Vagina (tissue), 2 donors: ENCODE measurements at regions not wholly inside any gene's neighbourhood (a gene's known extent, or its start where the extent isn't known, plus 50 kb on each side); places are given as distances from the start of the nearest gene placed in this dataset.

ENCODE experiments used
- DNase-seq, 2 donors: peaks; one replicate each; pipeline ENCODE4 v3.0.0-alpha.2; 2017; ENCODE audit errors: extremely low spot score in 2 of 2
- H3K27ac ChIP-seq: fragments of 200-600 bp; sonication (generic); one replicate; pipeline ENCODE4 v1.5.1; 2019
- H3K27me3 ChIP-seq: fragments of 200-600 bp; sonication (generic); one replicate; pipeline ENCODE4 v1.5.1; 2019
- H3K36me3 ChIP-seq, 2 donors: fragments of 200-600 bp; sonication (generic); one replicate each; pipeline ENCODE4 v1.5.1; 2017 to 2019
- H3K4me1 ChIP-seq: fragments of 200-600 bp; sonication (generic); one replicate; pipeline ENCODE4 v1.5.1; 2019
- H3K4me3 ChIP-seq, 2 donors: fragments of 200-600 bp; sonication (generic); 1 replicate in 1 of 2; 2 replicates in 1 of 2; pipeline ENCODE4 v1.5.1; 2016 to 2019
- H3K9me3 ChIP-seq: fragments of 200-600 bp; sonication (generic); one replicate; pipeline ENCODE4 v1.5.1; 2019
- CTCF ChIP-seq, 3 experiments: fragments of 450-650 bp in 2 of 3; fragments of 200-600 bp in 1 of 3; sonication (generic) in 1 of 3; IDR thresholded peaks; one replicate each; pipeline ENCODE4 v1.5.1; 2017 to 2019; ENCODE audit warnings: antibody characterized with exemption in 3 of 3, mild to moderate bottlenecking in 2 of 3, moderate library complexity in 2 of 3
- POLR2A ChIP-seq, 2 donors: fragments of 450-650 bp; IDR thresholded peaks; one replicate each; pipeline ENCODE4 v1.6.1; 2017; ENCODE audit warnings: antibody characterized with exemption in 2 of 2, mild to moderate bottlenecking in 2 of 2, moderate library complexity in 2 of 2
- POLR2AphosphoS5 ChIP-seq, 2 donors: sonication (generic); formaldehyde crosslinking; IDR thresholded peaks; one replicate each; pipeline ENCODE4 v1.9.0; 2017; ENCODE audit warnings: antibody characterized with exemption in 2 of 2, mild to moderate bottlenecking in 2 of 2, low read depth in 1 of 2; ENCODE audit not compliant: insufficient read depth in 1 of 2
- intact Hi-C: fragments of 100-400 bp; cut with DNase I; formaldehyde crosslinking; loops from one replicate; pipeline ENCODE4 v1.15.1; 2023

- Histone ChIP-seq H3K27me3 (no peaks in the 10 kb centered on the region), H3K36me3 (no peaks in the 10 kb centered on the region), H3K9me3 (no peaks in the 10 kb centered on the region), H3K4me1 (no peaks in the 10 kb centered on the region), H3K27ac (no peak overlapping the region), H3K4me3 (no peak overlapping the region)
- intact Hi-C loops, result no loop called here
- DNase-seq, result no peak
- TF ChIP-seq CTCF (IDR thresholded peaks at IDR 0.05), result no peak
- TF ChIP-seq POLR2A (IDR thresholded peaks at IDR 0.05), result no peak
- TF ChIP-seq POLR2AphosphoS5 (IDR thresholded peaks at IDR 0.05; ENCODE audit: insufficient read depth in 1 of 2, low read depth in 1 of 2), result no peak
These were observed 544.6 kb upstream of the NECTIN3 start for GRCh38 chr3:110526777-110527727.

GRCh38 chr3:110528305-110529121, 543.1 kb upstream of the NECTIN3 start:
- TF ChIP-seq POLR2A (IDR thresholded peaks at IDR 0.05) (no peak), POLR2AphosphoS5 (IDR thresholded peaks at IDR 0.05; ENCODE audit: insufficient read depth in 1 of 2, low read depth in 1 of 2) (no peak), CTCF (IDR thresholded peaks at IDR 0.05) (no peak)
- Histone ChIP-seq H3K27ac (no peak overlapping the region), H3K36me3 (no peaks in the 10 kb centered on the region), H3K27me3 (no peaks in the 10 kb centered on the region), H3K9me3 (no peaks in the 10 kb centered on the region), H3K4me3 (no peak overlapping the region), H3K4me1 (no peaks in the 10 kb centered on the region)
- DNase-seq, result no peak
- intact Hi-C loops, result no loop called here

GRCh38 chr3:110530902-110531301, 540.7 kb upstream of the NECTIN3 start:
- no peak overlapping the region for H3K4me3 ChIP-seq
- no peak for DNase-seq
- H3K36me3 ChIP-seq, result no peaks in the 10 kb centered on the region
- intact Hi-C loops, result no loop called here
- no peak overlapping the region for H3K27ac ChIP-seq
- TF ChIP-seq CTCF (IDR thresholded peaks at IDR 0.05) (no peak), POLR2AphosphoS5 (IDR thresholded peaks at IDR 0.05; ENCODE audit: insufficient read depth in 1 of 2, low read depth in 1 of 2) (no peak), POLR2A (IDR thresholded peaks at IDR 0.05) (no peak)
- no peaks in the 10 kb centered on the region for H3K27me3 ChIP-seq
- no peaks in the 10 kb centered on the region for H3K9me3 ChIP-seq
- H3K4me1 ChIP-seq, result no peaks in the 10 kb centered on the region

- no peak for TF ChIP-seq POLR2AphosphoS5 (IDR thresholded peaks at IDR 0.05; ENCODE audit: insufficient read depth in 1 of 2, low read depth in 1 of 2)
- no peak for TF ChIP-seq POLR2A (IDR thresholded peaks at IDR 0.05)
- TF ChIP-seq CTCF (IDR thresholded peaks at IDR 0.05), result no peak
- no peak for DNase-seq
- no peaks in the 10 kb centered on the region for H3K36me3 ChIP-seq
- H3K4me3 ChIP-seq, result no peak overlapping the region
- no peaks in the 10 kb centered on the region for H3K9me3 ChIP-seq
- no peak overlapping the region for H3K27ac ChIP-seq
- intact Hi-C loops, result no loop called here
- no peaks in the 10 kb centered on the region for H3K27me3 ChIP-seq
- no peaks in the 10 kb centered on the region for H3K4me1 ChIP-seq
These were observed 538.5 kb upstream of the NECTIN3 start for GRCh38 chr3:110533089-110533488.
